ENCODE measurements at regions not wholly inside any gene's neighbourhood (a gene's known extent, or its start where the extent isn't known, plus 50 kb on each side); places are given as distances from the start of the nearest gene placed in this dataset.

DNA sequence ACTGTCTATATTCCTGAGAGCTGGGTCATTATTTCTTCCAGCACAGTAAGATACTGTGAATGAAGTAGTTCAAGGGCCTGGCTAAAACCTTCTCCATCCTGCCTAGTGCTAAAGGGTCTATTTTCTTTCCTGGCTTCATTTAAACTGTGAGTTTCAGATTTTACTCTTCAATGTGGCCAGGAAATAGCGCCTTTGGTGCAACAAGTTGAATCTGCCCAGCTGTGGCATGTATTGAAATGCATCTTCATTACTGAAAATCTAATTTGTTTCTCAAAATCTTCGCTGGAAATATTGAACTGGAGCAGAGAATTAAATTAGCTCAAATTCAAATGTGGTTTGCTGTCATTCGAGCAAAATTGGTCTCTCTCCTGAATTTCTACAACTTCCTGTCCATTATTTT lies 114.6 kb upstream of the KCNG1 start:
- no peaks in the 10 kb centered on the region for H3K4me1 ChIP-seq
- intact Hi-C loops (cut with DNase I; ENCODE audit: low total_unique reads): no loop called here
- no peak overlapping the region for H3K4me3 ChIP-seq
- H3K27ac ChIP-seq: no peak overlapping the region
- H3K9me3 ChIP-seq: no peaks in the 10 kb centered on the region
- no peaks in the 10 kb centered on the region for H3K36me3 ChIP-seq
- H3K27me3 ChIP-seq: peaks cover 0 to 2% of the 10 kb centered on the region in 2 donors
- DNase-seq: no peak
- TF ChIP-seq, protein P1, sequence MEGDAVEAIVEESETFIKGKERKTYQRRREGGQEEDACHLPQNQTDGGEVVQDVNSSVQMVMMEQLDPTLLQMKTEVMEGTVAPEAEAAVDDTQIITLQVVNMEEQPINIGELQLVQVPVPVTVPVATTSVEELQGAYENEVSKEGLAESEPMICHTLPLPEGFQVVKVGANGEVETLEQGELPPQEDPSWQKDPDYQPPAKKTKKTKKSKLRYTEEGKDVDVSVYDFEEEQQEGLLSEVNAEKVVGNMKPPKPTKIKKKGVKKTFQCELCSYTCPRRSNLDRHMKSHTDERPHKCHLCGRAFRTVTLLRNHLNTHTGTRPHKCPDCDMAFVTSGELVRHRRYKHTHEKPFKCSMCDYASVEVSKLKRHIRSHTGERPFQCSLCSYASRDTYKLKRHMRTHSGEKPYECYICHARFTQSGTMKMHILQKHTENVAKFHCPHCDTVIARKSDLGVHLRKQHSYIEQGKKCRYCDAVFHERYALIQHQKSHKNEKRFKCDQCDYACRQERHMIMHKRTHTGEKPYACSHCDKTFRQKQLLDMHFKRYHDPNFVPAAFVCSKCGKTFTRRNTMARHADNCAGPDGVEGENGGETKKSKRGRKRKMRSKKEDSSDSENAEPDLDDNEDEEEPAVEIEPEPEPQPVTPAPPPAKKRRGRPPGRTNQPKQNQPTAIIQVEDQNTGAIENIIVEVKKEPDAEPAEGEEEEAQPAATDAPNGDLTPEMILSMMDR (IDR thresholded peaks at IDR 0.05): no peak

DNA sequence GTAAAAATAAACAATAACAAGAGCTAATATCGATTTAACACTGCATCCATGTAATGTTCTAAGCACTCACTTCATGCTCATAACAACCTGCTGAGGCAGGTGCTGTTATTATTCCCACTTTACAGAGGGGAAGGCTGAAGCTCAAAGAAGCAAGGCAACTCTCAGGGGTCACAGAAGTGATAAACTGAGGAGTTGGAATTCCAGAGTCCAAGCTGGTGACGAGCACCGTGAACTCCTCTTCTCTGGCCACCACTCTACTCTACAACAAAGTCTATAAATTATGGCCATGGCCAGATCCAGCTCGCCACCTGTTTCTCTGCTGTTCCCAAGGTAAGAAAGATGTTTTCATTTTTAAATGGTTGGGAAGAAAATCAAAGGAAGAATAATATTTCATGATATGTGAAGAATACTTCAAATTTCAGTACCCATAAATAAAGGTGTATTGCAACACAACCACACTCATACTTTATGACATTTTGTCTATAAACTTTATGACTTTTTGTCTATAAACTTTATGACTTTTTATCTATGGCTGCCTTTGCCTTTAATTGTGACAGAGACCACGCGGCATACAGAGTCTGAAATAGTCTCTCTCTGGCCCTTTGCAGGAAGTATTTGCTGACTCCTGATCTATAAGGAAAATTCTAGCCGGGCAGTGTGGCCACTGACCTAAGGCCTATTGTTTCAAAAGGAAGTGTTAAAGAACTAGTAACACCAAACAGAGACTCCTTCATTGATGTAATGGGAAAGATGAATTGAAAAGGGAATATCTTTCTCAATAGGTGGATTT lies 113.2 kb upstream of the KCNG1 start:
- Histone ChIP-seq H3K36me3 (no peaks in the 10 kb centered on the region), H3K27me3 (peaks cover 0 to 9% of the 10 kb centered on the region in 2 donors), H3K9me3 (no peaks in the 10 kb centered on the region), H3K27ac (no peak overlapping the region), H3K4me1 (no peaks in the 10 kb centered on the region), H3K4me3 (no peak overlapping the region)
- intact Hi-C loops (cut with DNase I; ENCODE audit: low total_unique reads): no loop called here
- no peak for DNase-seq
- TF ChIP-seq, protein P1 (IDR thresholded peaks at IDR 0.05): no peak

DNA sequence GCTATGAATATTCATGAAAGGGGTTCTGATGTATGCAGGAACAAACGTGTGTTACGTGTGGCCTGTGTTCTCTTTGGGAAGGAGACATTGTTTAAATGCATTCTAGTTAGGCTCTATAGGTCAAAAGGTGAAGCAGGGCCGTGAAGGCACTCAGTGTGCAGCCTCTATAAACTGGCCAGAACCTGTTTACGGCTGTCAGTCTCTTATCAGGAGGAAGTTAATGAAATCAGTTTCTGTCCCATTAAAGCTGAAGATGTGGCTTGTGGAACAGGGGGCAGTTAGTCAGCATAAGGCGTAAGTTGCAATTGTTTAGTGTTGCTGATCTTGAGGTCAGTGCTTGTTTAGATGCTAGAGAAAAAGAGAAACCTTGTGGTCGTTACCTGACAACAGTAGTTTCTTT lies 111.5 kb upstream of the KCNG1 start:
- DNase-seq: no peak
- TF ChIP-seq, protein P1 (IDR thresholded peaks at IDR 0.05): no peak
- H3K27me3 ChIP-seq: peaks cover 0 to 9% of the 10 kb centered on the region in 2 donors
- intact Hi-C loops (cut with DNase I; ENCODE audit: low total_unique reads): no loop called here
- H3K9me3 ChIP-seq: no peaks in the 10 kb centered on the region
- H3K36me3 ChIP-seq: no peaks in the 10 kb centered on the region
- no peaks in the 10 kb centered on the region for H3K4me1 ChIP-seq
- no peak overlapping the region for H3K27ac ChIP-seq
- H3K4me3 ChIP-seq: no peak overlapping the region

DNA sequence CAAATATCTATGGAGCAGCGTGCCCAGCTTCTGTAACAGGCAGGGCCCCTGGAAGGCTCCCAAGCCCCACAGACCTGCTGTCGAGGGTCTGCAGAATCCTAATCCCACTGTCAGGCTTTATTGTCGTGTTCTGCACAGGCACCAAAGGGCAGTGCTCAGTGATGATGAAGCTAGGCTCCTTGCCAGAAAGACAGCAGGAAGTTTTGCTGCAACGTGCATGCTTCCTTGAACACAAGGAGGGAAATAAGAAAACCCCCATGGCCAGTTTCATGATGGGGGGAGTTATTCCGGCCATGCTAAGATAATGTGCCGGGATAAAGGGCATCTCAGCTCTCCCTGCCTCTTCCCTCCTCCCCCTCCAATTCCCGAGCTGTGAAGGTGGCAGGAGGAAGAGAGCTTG lies 109.4 kb upstream of the KCNG1 start:
- no peaks in the 10 kb centered on the region for H3K4me1 ChIP-seq
- no peaks in the 10 kb centered on the region for H3K36me3 ChIP-seq
- H3K27ac ChIP-seq: no peak overlapping the region
- intact Hi-C loops (cut with DNase I; ENCODE audit: low total_unique reads): no loop called here
- H3K27me3 ChIP-seq: peaks cover 0 to 19% of the 10 kb centered on the region in 2 donors
- H3K9me3 ChIP-seq: no peaks in the 10 kb centered on the region
- no peak for DNase-seq
- TF ChIP-seq, protein P1 (IDR thresholded peaks at IDR 0.05): no peak
- no peak overlapping the region for H3K4me3 ChIP-seq

DNA sequence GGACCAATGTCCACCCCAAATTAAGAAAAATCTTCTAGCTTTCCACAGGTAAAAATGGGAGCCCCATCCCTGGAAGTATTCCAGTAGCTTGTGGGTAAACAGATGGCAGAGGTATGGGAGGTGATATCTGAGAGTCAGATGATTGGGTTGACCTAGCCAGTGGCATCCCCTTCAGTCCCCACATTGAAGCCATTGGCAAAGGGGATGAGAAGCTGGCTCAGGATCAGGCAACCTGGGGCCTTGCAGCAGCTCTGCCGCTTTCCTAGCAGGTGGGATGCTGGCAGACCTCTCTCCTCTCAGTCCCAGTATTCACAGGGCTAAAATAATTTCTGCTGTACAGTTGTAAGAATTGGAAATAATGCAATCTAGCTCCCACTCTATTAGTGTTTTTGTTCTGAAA lies 108.9 kb upstream of the KCNG1 start:
- intact Hi-C loops (cut with DNase I; ENCODE audit: low total_unique reads): no loop called here
- DNase-seq: no peak

More for the DNA sequence above, 108.9 kb upstream of the KCNG1 start:
- Histone ChIP-seq H3K9me3 (no peaks in the 10 kb centered on the region), H3K27me3 (peaks cover 0 to 19% of the 10 kb centered on the region in 2 donors), H3K4me3 (no peak overlapping the region), H3K4me1 (no peaks in the 10 kb centered on the region), H3K27ac (no peak overlapping the region), H3K36me3 (no peaks in the 10 kb centered on the region)
- TF ChIP-seq, protein P1 (IDR thresholded peaks at IDR 0.05): no peak
